Spleen (tissue), 11 donors: ENCODE measurements at regions not wholly inside any gene's neighbourhood (a gene's known extent, or its start where the extent isn't known, plus 50 kb on each side); places are given as distances from the start of the nearest gene placed in this dataset.

Experiments used
- DNase-seq: peaks from one replicate; pipeline ENCODE4 v3.0.0-alpha.2; 2020
- H3K27ac ChIP-seq, 8 donors: fragments of 200-600 bp; sonication (generic) in 7 of 8; 1 replicate in 4 of 8; 2 replicates in 4 of 8; pipeline versions ENCODE4 v1.5.0 to v1.8.0; 2016 to 2021; ENCODE audit warnings: inconsistent platforms in 4 of 8, mild to moderate bottlenecking in 4 of 8, moderate library complexity in 1 of 8
- H3K27me3 ChIP-seq, 7 donors: fragments of 200-600 bp; sonication (generic) in 6 of 7; replicated peaks in 1 of 7; 1 replicate in 4 of 7; 2 replicates in 3 of 7; pipeline versions ENCODE4 v1.5.0 to v1.8.0; 2016 to 2021; ENCODE audit warnings: inconsistent platforms in 3 of 7, mild to moderate bottlenecking in 1 of 7
- H3K36me3 ChIP-seq, 6 donors: fragments of 200-600 bp; sonication (generic) in 5 of 6; 1 replicate in 4 of 6; 2 replicates in 2 of 6; pipeline versions ENCODE4 v1.5.0 to v1.8.0; 2016 to 2021; ENCODE audit warnings: inconsistent platforms in 2 of 6
- H3K4me1 ChIP-seq, 6 donors: fragments of 200-600 bp; sonication (generic) in 5 of 6; 1 replicate in 3 of 6; 2 replicates in 3 of 6; pipeline versions ENCODE4 v1.5.0 to v1.8.0; 2016 to 2021; ENCODE audit warnings: inconsistent platforms in 3 of 6
- H3K4me3 ChIP-seq, 8 donors: fragments of 200-600 bp; sonication (generic) in 7 of 8; 1 replicate in 4 of 8; 2 replicates in 4 of 8; pipeline versions ENCODE4 v1.5.0 to v1.8.0; 2016 to 2021; ENCODE audit warnings: inconsistent platforms in 4 of 8, mild to moderate bottlenecking in 4 of 8, moderate library complexity in 2 of 8
- H3K9me3 ChIP-seq, 8 donors: fragments of 200-600 bp; sonication (generic) in 7 of 8; 1 replicate in 4 of 8; 2 replicates in 4 of 8; pipeline versions ENCODE4 v1.5.0 to v1.8.0; 2016 to 2021; ENCODE audit warnings: inconsistent platforms in 4 of 8
- POLR2A ChIP-seq, 3 donors: fragments of 450-650 bp; IDR thresholded peaks; one replicate each; pipeline ENCODE4 v1.5.1; 2017; ENCODE audit warnings: antibody characterized with exemption in 3 of 3, mild to moderate bottlenecking in 1 of 3
- POLR2AphosphoS5 ChIP-seq, 3 donors: sonication (generic); formaldehyde crosslinking; IDR thresholded peaks; one replicate each; pipeline ENCODE4 v1.5.1; 2017; ENCODE audit warnings: antibody characterized with exemption in 3 of 3
- WGBS, 5 donors: extraction: QIAGEN DNeasy Blood & Tissue Kit in 3 of 5; methylation state at CpG; one replicate each; pipeline versions ENCODE4 v1.1.5 to v1.1.7; 2013 to 2018; 5-methylcytosine and 5-hydroxymethylcytosine counted together
- intact Hi-C: fragments of 100-400 bp; cut with DNase I; formaldehyde crosslinking; loops from one replicate; pipeline ENCODE4 v1.15.0; 2023; ENCODE audit warnings: low total_unique reads
- TF ChIP-seq, protein P1 (sequence below), 11 experiments: fragments of 200-600 bp in 7 of 11; fragments of 450-650 bp in 4 of 11; sonication (generic) in 4 of 11; IDR thresholded peaks in 8 of 11; conservative IDR thresholded peaks in 3 of 11; 1 replicate in 7 of 11; 2 replicates in 4 of 11; pipeline versions ENCODE4 v1.4.0 to v1.8.0; 2016 to 2021; ENCODE audit warnings: antibody characterized with exemption in 11 of 11, inconsistent platforms in 4 of 11, mild to moderate bottlenecking in 1 of 11
- donor health status: healthy with polysubstance abuse.
- donor health status: DM: no; HTN: no; CAD: no; lungs with moderate emphysema.
- donor health status: DM: no; HTN: no; CAD: no.
- donor health status: Bipolar disorder and iron deficiency.
- donor health status: healthy.
- donor health status: DM: no; HTN: no; CAD: no.
- donor health status: DM: yes; HTN: yes; CAD: no.

DNA sequence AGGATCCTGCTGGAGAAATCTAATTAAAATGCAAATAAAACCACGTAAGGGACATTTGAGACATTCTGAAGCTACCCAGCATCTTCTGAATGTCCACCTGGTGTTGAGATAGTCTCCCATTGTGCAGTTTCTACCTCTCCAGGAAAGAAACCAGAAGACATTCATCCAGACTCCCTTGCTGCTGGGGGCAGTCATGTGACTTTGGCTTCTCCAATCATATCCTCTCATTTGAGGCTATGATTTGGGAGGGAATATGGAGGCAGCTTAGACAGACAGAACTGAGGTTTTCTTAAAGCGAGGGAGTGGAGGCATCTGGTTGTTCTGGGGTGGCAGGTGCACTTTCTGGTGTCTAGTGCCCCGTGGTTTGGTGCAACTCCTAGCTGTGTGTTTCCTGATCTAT is 315.2 kb upstream of the SULF2 start:
- Histone ChIP-seq H3K27ac (no peak overlapping the region), H3K9me3 (peaks cover 0 to 7% (median 0%) of the 10 kb centered on the region in 8 donors), H3K27me3 (no peaks in the 10 kb centered on the region), H3K4me1 (no peaks in the 10 kb centered on the region), H3K4me3 (no peak overlapping the region), H3K36me3 (no peaks in the 10 kb centered on the region)
- intact Hi-C loops = no loop called here
- no peak for DNase-seq
- TF ChIP-seq POLR2A (IDR thresholded peaks at IDR 0.05) (no peak), POLR2AphosphoS5 (IDR thresholded peaks at IDR 0.05) (no peak)
- TF ChIP-seq, protein P1, sequence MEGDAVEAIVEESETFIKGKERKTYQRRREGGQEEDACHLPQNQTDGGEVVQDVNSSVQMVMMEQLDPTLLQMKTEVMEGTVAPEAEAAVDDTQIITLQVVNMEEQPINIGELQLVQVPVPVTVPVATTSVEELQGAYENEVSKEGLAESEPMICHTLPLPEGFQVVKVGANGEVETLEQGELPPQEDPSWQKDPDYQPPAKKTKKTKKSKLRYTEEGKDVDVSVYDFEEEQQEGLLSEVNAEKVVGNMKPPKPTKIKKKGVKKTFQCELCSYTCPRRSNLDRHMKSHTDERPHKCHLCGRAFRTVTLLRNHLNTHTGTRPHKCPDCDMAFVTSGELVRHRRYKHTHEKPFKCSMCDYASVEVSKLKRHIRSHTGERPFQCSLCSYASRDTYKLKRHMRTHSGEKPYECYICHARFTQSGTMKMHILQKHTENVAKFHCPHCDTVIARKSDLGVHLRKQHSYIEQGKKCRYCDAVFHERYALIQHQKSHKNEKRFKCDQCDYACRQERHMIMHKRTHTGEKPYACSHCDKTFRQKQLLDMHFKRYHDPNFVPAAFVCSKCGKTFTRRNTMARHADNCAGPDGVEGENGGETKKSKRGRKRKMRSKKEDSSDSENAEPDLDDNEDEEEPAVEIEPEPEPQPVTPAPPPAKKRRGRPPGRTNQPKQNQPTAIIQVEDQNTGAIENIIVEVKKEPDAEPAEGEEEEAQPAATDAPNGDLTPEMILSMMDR (IDR thresholded peaks at IDR 0.05 in 8 of 11, conservative IDR thresholded peaks at IDR 0.05 in 3 of 11) = no peak
- 76 to 86% (median 77%) methylated on average over 3 of the region's 3 CpGs for WGBS, 5 donors

DNA sequence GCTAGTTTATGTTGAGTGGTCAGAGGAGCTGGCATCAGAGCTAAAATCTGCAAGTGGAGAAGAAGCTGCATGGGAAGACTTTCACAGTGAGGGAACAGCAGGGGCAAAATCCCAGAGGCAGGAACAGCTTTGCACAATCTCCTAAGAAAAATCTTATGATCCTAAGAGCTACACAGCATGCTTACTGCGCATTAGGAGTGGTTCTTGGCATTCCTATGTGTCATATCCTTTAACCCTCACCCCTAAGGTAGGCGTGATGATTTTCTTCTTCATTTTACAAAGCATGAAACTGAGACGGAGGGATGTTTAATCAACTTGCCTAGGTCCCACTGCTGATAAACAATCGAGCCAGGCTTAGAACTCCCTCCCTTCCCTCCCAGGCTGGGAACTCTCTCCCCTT is 313.6 kb upstream of the SULF2 start:
- no peaks in the 10 kb centered on the region for H3K36me3 ChIP-seq
- peak overlapping the region in 1 of 8 donors; percentile 34 for H3K27ac ChIP-seq
- H3K4me1 ChIP-seq = no peaks in the 10 kb centered on the region
- no peaks in the 10 kb centered on the region for H3K27me3 ChIP-seq
- no peak overlapping the region for H3K4me3 ChIP-seq
- no peak for DNase-seq
- H3K9me3 ChIP-seq = no peaks in the 10 kb centered on the region
- TF ChIP-seq, protein P1 (IDR thresholded peaks at IDR 0.05 in 8 of 11, conservative IDR thresholded peaks at IDR 0.05 in 3 of 11) = no peak
- TF ChIP-seq POLR2AphosphoS5 (IDR thresholded peaks at IDR 0.05) (no peak), POLR2A (IDR thresholded peaks at IDR 0.05) (no peak)
- whole genome bisulfite sequencing, 5 donors = 48 to 56% (median 50%) methylated on average over 4 of the region's 4 CpGs
- intact Hi-C loops = no loop called here

DNA sequence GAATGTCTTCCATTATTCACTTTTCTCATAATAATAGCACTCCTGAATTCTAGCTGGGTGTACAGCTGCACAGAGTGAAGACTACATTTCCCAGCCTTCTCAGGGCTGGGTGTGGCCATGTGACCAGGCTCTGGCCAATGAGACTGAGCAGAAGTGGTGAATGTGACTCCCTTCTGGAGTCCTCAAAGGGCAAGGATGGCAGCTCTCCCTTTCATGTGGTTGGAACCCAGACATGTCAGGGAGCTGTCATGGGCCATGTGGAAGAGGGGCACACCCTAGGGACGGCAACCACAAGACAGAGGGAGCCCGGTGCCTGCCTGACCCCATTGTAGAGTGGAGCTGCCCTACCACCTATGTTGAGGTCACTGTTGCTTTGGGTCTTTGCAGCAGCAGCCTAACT is 312.8 kb upstream of the SULF2 start:
- no peak for DNase-seq
- no peaks in the 10 kb centered on the region for H3K9me3 ChIP-seq
- H3K27me3 ChIP-seq = no peaks in the 10 kb centered on the region
- WGBS, 5 donors = 62 to 95% (median 80%) methylated on average over 2 of the region's 2 CpGs
- intact Hi-C loops = no loop called here
- no peak overlapping the region for H3K4me3 ChIP-seq
- H3K36me3 ChIP-seq = no peaks in the 10 kb centered on the region
- no peaks in the 10 kb centered on the region for H3K4me1 ChIP-seq
- no peak for TF ChIP-seq POLR2A (IDR thresholded peaks at IDR 0.05)
- TF ChIP-seq, protein P1 (IDR thresholded peaks at IDR 0.05 in 8 of 11, conservative IDR thresholded peaks at IDR 0.05 in 3 of 11) = no peak
- TF ChIP-seq POLR2AphosphoS5 (IDR thresholded peaks at IDR 0.05) = no peak
- H3K27ac ChIP-seq = no peak overlapping the region

DNA sequence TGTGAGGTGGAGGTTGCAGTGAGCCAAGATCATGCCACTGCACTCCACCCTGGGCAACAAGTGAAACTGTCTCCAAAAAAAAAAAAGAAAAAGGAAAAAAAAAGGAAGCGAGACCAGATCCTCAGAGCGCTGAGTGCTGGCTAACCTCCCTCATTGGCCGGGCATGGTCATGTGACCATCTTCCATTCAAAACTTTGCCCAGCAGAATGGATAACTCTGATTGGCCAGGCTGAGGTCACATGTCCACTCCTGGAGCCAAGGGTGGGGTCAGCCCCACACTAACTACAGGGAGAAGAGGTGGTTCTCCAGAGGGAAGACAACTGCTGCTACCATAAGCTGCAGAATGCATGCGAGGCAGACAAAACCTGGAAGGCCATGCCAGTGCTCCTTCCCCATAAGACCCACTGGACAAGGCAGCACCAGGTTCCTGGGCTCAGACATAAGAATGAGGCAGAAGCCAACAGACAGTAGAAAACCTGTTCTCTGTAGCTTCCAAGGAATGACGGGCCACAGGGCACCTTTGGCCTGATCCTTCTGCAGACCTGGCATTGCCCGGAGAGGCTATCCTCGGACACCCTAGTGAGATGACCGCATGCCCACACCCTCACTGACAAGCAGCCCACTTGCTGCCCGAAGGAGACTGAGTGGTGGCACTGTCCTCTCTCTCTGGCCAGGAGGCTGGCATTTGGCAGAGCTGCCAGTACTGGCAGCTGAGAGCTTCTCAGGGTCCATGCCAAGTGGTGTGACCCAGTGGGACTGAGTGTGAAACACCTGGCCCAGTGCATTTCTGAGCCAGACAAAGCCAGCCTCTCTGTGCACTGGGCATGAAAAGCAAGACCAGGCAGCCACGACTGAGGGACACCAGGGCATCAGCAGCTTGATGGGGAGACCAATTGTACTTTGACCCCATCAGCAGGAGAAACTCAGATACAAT is 311.9 kb upstream of the SULF2 start:
- Histone ChIP-seq H3K36me3 (no peaks in the 10 kb centered on the region), H3K9me3 (no peaks in the 10 kb centered on the region), H3K27me3 (peaks cover 0 to 7% (median 0%) of the 10 kb centered on the region in 7 donors), H3K4me1 (no peaks in the 10 kb centered on the region), H3K27ac (no peak overlapping the region), H3K4me3 (no peak overlapping the region)
- no peak for DNase-seq
- 91 to 96% (median 92%) methylated on average over 10 of the region's 10 CpGs for WGBS, 5 donors
- TF ChIP-seq POLR2AphosphoS5 (IDR thresholded peaks at IDR 0.05) (no peak), POLR2A (IDR thresholded peaks at IDR 0.05) (no peak)
- TF ChIP-seq, protein P1 (IDR thresholded peaks at IDR 0.05 in 8 of 11, conservative IDR thresholded peaks at IDR 0.05 in 3 of 11) = no peak
- intact Hi-C loops = no loop called here
